Astrocyte (in vitro differentiated cells and primary cell): ENCODE measurements at regions not wholly inside any gene's neighbourhood (a gene's known extent, or its start where the extent isn't known, plus 50 kb on each side); places are given as distances from the start of the nearest gene placed in this dataset.
"Not testable (repeated sequence)": the region's sequence is repeated elsewhere in the genome, so short reads cannot be mapped to it uniquely, and the experiment has no call there.

Experiments used
- EZH2 ChIP-seq: IDR thresholded peaks from 2 replicates; pipeline ENCODE4 v1.6.1; 2012; ENCODE audit warnings: mild to moderate bottlenecking, low read length, inconsistent platforms; ENCODE audit not compliant: insufficient read depth
- TF ChIP-seq, protein P1 (sequence below): IDR thresholded peaks from 2 replicates; pipeline ENCODE4 v1.5.1; 2011; ENCODE audit warnings: low read depth, mild to moderate bottlenecking, inconsistent platforms, low read length, moderate library complexity; ENCODE audit not compliant: insufficient read depth

DNA sequence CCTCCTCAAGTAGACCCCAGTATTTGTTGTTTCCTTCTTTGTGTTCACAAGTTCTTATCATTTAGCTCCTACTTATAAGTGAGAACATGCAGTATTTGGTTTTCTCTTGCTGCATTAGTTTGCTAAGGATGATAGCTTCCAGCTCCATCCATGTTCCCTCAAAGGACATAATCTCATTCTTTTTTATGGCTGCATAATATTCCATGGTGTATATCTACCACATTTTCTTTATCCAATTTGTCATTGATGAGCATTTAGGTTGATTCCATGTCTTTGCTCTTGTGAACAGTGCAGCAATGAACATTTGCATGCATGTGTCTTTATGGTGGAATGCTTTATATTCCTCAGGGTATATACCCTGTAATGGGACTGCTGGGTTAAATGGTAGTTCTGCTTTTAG lies 137.7 kb upstream of the SLC38A2 start:
- TF ChIP-seq, protein P1, sequence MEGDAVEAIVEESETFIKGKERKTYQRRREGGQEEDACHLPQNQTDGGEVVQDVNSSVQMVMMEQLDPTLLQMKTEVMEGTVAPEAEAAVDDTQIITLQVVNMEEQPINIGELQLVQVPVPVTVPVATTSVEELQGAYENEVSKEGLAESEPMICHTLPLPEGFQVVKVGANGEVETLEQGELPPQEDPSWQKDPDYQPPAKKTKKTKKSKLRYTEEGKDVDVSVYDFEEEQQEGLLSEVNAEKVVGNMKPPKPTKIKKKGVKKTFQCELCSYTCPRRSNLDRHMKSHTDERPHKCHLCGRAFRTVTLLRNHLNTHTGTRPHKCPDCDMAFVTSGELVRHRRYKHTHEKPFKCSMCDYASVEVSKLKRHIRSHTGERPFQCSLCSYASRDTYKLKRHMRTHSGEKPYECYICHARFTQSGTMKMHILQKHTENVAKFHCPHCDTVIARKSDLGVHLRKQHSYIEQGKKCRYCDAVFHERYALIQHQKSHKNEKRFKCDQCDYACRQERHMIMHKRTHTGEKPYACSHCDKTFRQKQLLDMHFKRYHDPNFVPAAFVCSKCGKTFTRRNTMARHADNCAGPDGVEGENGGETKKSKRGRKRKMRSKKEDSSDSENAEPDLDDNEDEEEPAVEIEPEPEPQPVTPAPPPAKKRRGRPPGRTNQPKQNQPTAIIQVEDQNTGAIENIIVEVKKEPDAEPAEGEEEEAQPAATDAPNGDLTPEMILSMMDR: not testable (repeated sequence)
- not testable (repeated sequence) for TF ChIP-seq EZH2
